Brain microvascular endothelial cell (primary cell): ENCODE measurements at regions not wholly inside any gene's neighbourhood (a gene's known extent, or its start where the extent isn't known, plus 50 kb on each side); places are given as distances from the start of the nearest gene placed in this dataset.

Experiments used
- DNase-seq: peaks from one replicate; pipeline ENCODE4 v3.0.0-alpha.2; 2020
- H3K27ac ChIP-seq: fragments of 250-450 bp; sonication (Bioruptor Pico); 2 replicates; pipeline ENCODE4 v1.5.1; 2020; ENCODE audit warnings: mild to moderate bottlenecking, moderate library complexity
- H3K27me3 ChIP-seq: fragments of 250-450 bp; sonication (Bioruptor Pico); replicated peaks from 2 replicates; pipeline ENCODE4 v1.5.1; 2020; ENCODE audit warnings: mild to moderate bottlenecking
- H3K36me3 ChIP-seq: fragments of 250-450 bp; sonication (Bioruptor Pico); replicated peaks from 2 replicates; pipeline ENCODE4 v1.5.1; 2020; ENCODE audit warnings: mild to moderate bottlenecking
- H3K4me3 ChIP-seq: 2 replicates; pipeline ENCODE4 v1.5.1; 2011; ENCODE audit warnings: low read depth, mild to moderate bottlenecking, control low read depth, low read length, moderate library complexity
- in situ Hi-C: cut with HindIII; loops from 2 replicates; pipeline ENCODE4 v1.10.0; 2017; ENCODE audit warnings: low sequenced_read_pairs, low pct_ligation_motif_present
- TF ChIP-seq, protein P1 (sequence below): IDR thresholded peaks from 2 replicates; pipeline ENCODE4 v1.5.1; 2011; ENCODE audit warnings: low read depth, mild to moderate bottlenecking, moderate library complexity, low read length, control low read depth, inconsistent platforms; ENCODE audit errors: missing control alignments

GRCh38 chr6:132199343-132199742, 201.9 kb downstream of the MOXD1 start:
- Histone ChIP-seq H3K36me3 (no peaks in the 10 kb centered on the region), H3K27ac (peak overlapping the region; percentile 95), H3K4me3 (peak overlapping the region; percentile 3), H3K27me3 (no peaks in the 10 kb centered on the region)
- DNase-seq: peak; percentile 78
- TF ChIP-seq, protein P1, sequence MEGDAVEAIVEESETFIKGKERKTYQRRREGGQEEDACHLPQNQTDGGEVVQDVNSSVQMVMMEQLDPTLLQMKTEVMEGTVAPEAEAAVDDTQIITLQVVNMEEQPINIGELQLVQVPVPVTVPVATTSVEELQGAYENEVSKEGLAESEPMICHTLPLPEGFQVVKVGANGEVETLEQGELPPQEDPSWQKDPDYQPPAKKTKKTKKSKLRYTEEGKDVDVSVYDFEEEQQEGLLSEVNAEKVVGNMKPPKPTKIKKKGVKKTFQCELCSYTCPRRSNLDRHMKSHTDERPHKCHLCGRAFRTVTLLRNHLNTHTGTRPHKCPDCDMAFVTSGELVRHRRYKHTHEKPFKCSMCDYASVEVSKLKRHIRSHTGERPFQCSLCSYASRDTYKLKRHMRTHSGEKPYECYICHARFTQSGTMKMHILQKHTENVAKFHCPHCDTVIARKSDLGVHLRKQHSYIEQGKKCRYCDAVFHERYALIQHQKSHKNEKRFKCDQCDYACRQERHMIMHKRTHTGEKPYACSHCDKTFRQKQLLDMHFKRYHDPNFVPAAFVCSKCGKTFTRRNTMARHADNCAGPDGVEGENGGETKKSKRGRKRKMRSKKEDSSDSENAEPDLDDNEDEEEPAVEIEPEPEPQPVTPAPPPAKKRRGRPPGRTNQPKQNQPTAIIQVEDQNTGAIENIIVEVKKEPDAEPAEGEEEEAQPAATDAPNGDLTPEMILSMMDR: no peak
- in situ Hi-C loops: no loop called here

- TF ChIP-seq, protein P1: no peak
- no peak overlapping the region for H3K4me3 ChIP-seq
- in situ Hi-C loops: no loop called here
- no peaks in the 10 kb centered on the region for H3K27me3 ChIP-seq
- peak overlapping the region; percentile 95 for H3K27ac ChIP-seq
- H3K36me3 ChIP-seq: no peaks in the 10 kb centered on the region
- peak; percentile 87 for DNase-seq
These were observed 202.4 kb downstream of the MOXD1 start for GRCh38 chr6:132198896-132199295.

DNA sequence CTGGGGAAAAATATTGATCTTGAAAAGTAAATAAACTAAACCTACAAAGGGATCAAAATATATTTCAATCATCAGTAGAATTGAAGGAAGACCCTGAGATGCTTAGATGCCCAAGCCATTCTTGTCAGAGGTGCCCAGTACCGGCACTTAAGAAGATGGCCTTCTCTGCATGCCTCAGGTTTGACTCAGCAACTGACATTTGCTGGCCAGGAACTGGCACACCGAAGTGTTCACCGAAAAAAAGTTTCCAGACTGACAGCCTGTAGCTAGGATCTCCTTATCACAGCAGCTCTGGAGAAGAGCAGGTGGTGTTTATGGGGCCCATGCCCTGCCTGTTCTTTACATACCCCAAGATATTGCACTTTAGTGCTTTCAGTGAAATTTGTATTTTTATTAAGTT, 203.2 kb downstream of the MOXD1 start:
- in situ Hi-C loops: no loop called here
- TF ChIP-seq, protein P1: no peak
- peak overlapping the region; percentile 95 for H3K27ac ChIP-seq
- H3K27me3 ChIP-seq: no peaks in the 10 kb centered on the region
- no peaks in the 10 kb centered on the region for H3K36me3 ChIP-seq
- peak; percentile 52 for DNase-seq
- no peak overlapping the region for H3K4me3 ChIP-seq

DNA sequence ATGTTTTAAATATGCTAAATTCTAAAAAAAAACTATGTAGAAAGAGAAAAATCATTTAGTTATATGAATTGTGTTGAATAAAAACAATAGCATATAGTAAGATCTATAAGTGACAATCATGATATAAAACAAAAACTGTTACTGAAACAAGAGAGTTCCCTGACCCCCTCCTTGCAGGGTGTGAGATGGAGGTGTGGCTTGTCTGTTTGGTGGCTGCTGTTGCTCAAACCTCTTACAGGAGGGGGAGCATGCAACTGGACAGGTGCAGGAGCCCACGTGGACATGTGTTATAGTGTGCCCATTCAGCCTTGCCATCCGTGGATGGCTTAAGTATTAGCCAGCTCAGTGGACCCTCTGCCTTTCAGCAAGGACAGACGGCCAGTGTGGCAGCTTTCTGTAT, 206.7 kb downstream of the MOXD1 start:
- no peaks in the 10 kb centered on the region for H3K36me3 ChIP-seq

DNA sequence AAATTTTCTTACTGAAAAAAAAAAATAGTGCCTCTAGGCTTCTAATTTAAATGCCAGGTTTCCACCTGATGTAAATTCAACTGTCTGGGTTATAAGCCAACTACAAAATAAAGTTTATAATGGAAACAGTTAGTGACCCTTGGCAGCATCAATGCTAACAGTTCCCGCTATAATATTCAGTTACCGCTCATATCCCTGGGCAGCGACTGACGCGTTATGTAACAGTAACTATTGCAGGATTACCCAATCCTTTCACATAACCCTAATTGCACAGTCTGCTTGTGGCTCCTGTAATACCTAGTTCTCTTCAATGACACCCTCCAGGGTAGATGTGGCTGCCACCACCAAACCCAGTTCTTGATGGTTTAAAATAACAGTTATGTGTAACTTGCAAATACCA, 208.6 kb downstream of the MOXD1 start:
- H3K4me3 ChIP-seq: no peak overlapping the region
- DNase-seq: no peak
- TF ChIP-seq, protein P1: no peak
- no peak overlapping the region for H3K27ac ChIP-seq
- in situ Hi-C loops: no loop called here
- no peaks in the 10 kb centered on the region for H3K36me3 ChIP-seq
- no peaks in the 10 kb centered on the region for H3K27me3 ChIP-seq

More for the DNA sequence above, 206.7 kb downstream of the MOXD1 start:
- no peak for DNase-seq
- H3K27ac ChIP-seq: no peak overlapping the region
- H3K27me3 ChIP-seq: no peaks in the 10 kb centered on the region
- in situ Hi-C loops: no loop called here
- no peak overlapping the region for H3K4me3 ChIP-seq
- TF ChIP-seq, protein P1: no peak

DNA sequence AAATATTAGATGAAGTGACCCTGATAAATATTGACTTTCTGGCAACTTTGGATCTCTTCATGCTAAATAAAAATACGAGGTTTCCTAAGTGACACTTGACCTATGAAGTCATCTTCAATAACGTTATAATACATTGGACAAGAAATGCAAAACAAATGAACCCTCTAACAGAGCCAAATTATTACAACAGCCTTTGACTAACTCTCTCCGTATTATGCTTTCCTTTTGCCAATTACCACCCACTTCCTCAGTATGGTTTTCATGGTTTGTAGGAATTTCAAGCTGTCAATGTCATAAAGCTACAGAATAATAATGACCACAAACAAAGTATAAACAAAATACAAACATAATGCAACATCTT, 210.5 kb downstream of the MOXD1 start:
- peak; percentile 12 for DNase-seq
- TF ChIP-seq, protein P1: no peak
- Histone ChIP-seq H3K27me3 (no peaks in the 10 kb centered on the region), H3K27ac (peak overlapping the region; percentile 53), H3K36me3 (no peaks in the 10 kb centered on the region), H3K4me3 (no peak overlapping the region)
- in situ Hi-C loops: no loop called here
